K562 (cell line): ENCODE measurements at regions not wholly inside any gene's neighbourhood (a gene's known extent, or its start where the extent isn't known, plus 50 kb on each side); places are given as distances from the start of the nearest gene placed in this dataset.

Experiments
- ATAC-seq: fragments of 200-7000 bp; cut with Tn5 transposase; 3 replicates; pipeline ENCODE4 v1.9.1; 2020; ENCODE audit warnings: moderate library complexity
- BruUV-seq: library from RNA; stranded (reverse); fragments of 400-500 nt; replicated peaks from 2 replicates; lab custom pipeline; 2021; lab: Mats Ljungman, UMichigan
- CTCF ChIA-PET: fragments of 300-600 bp; formaldehyde crosslinking; extraction: SDS; loops from one replicate; lab custom pipeline; 2021; ENCODE audit warnings: low intra/inter-chr PET ratio; lab: Yijun Ruan, JAX
- POLR2A ChIA-PET: fragments of 300-600, 350-650 bp; sonication (Branson Sonifier 250); formaldehyde crosslinking; extraction: SDS; loops from one replicate; lab custom pipeline; 2021; ENCODE audit warnings: antibody characterized with exemption, inconsistent platforms; lab: Yijun Ruan, JAX
- DNase-seq, 4 experiments: peaks; one replicate each; pipeline versions ENCODE4 v3.0.0 to v3.0.0-alpha.2; 2011 to 2018; ENCODE audit warnings: low spot score in 3 of 4, mixed read lengths in 3 of 4; ENCODE audit errors: extremely low read depth in 1 of 4
- FAIRE-seq: peaks from 2 replicates; lab custom pipeline; 2011; peaks lifted over from hg19 to GRCh38; lab: Jason Lieb, UNC
- H2AFZ ChIP-seq: 2 replicates; pipeline ENCODE4 v1.6.0; 2011; ENCODE audit warnings: low read depth, low read length, control low read depth, inconsistent platforms
- H3K27ac ChIP-seq: fragments of 200-600 bp; 3 replicates; pipeline ENCODE4 v1.8.0; 2011; ENCODE audit warnings: low read depth, mild to moderate bottlenecking, control low read depth, inconsistent platforms, low read length, moderate library complexity, mixed read lengths; ENCODE audit errors: extremely low read depth
- H3K27me3 ChIP-seq, 2 experiments: fragments of 300-600 bp in 1 of 2; 2 replicates in 1 of 2; 3 replicates in 1 of 2; pipeline versions ENCODE4 v1.6.0 to v1.8.0; 2011; ENCODE audit warnings: inconsistent platforms in 2 of 2, low read length in 2 of 2, mild to moderate bottlenecking in 1 of 2, mixed read lengths in 1 of 2, moderate library complexity in 1 of 2; ENCODE audit not compliant: control insufficient read depth in 2 of 2, insufficient read depth in 2 of 2
- H3K36me3 ChIP-seq: fragments of 300-600 bp; 3 replicates; pipeline ENCODE4 v1.8.0; 2011; ENCODE audit warnings: mild to moderate bottlenecking, low read length, inconsistent platforms; ENCODE audit not compliant: control insufficient read depth, insufficient read depth
- H3K4me1 ChIP-seq, 2 experiments: fragments of 200-600 bp in 1 of 2; replicated peaks in 1 of 2; 2 replicates in 1 of 2; 3 replicates in 1 of 2; pipeline versions ENCODE4 v1.5.1 to v1.8.0; 2011; ENCODE audit warnings: inconsistent platforms in 2 of 2, low read length in 2 of 2, mild to moderate bottlenecking in 1 of 2, mixed read lengths in 1 of 2, moderate library complexity in 1 of 2; ENCODE audit not compliant: control insufficient read depth in 2 of 2, insufficient read depth in 2 of 2
- H3K4me2 ChIP-seq: 2 replicates; pipeline ENCODE4 v1.6.1; 2011; ENCODE audit warnings: low read length, control low read depth, inconsistent platforms, mixed read lengths; ENCODE audit not compliant: insufficient read depth
- H3K4me3 ChIP-seq: fragments of 200-600 bp; sonication (generic), shearing (Covaris generic); 2 replicates; pipeline ENCODE4 v1.5.1; 2016; ENCODE audit warnings: control low read depth, inconsistent platforms
- H3K79me2 ChIP-seq: fragments of 200-600 bp; 3 replicates; pipeline ENCODE4 v1.8.0; 2011; ENCODE audit warnings: low read length, inconsistent platforms; ENCODE audit not compliant: control insufficient read depth, insufficient read depth
- H3K9ac ChIP-seq, 2 experiments: 2 replicates each; pipeline versions ENCODE4 v1.6.0 to v1.6.1; 2011; ENCODE audit warnings: low read depth in 2 of 2, low read length in 2 of 2, control low read depth in 1 of 2, inconsistent platforms in 1 of 2, mild to moderate bottlenecking in 1 of 2, mixed read lengths in 1 of 2; ENCODE audit not compliant: insufficient read depth in 1 of 2
- H3K9me1 ChIP-seq: one replicate; pipeline ENCODE4 v1.6.0; 2011; ENCODE audit warnings: inconsistent platforms, mild to moderate bottlenecking, low read length, moderate library complexity; ENCODE audit not compliant: control insufficient read depth, insufficient read depth
- H3K9me3 ChIP-seq: replicated peaks from 2 replicates; pipeline ENCODE4 v1.5.1; 2011; ENCODE audit warnings: low read depth, low read length, inconsistent platforms; ENCODE audit not compliant: control insufficient read depth, insufficient read depth
- H4K20me1 ChIP-seq: replicated peaks from 2 replicates; pipeline ENCODE4 v1.6.1; 2011; ENCODE audit warnings: low read length, inconsistent platforms, mixed read lengths; ENCODE audit not compliant: control insufficient read depth, insufficient read depth
- ARID4B ChIP-seq: sonication (generic); formaldehyde crosslinking; IDR thresholded peaks from 2 replicates; pipeline ENCODE4 v1.8.0; 2022; ENCODE audit warnings: mild to moderate bottlenecking, missing genetic modification reagents
- CCNT2 ChIP-seq: IDR thresholded peaks from 2 replicates; pipeline ENCODE4 v1.6.1; 2011; ENCODE audit warnings: borderline replicate concordance, low read depth, mild to moderate bottlenecking, moderate library complexity, mixed read lengths, low read length; ENCODE audit not compliant: insufficient read length; ENCODE audit errors: extremely low read depth
- CSDE1 ChIP-seq, 2 experiments: fragments of 450-650 bp; IDR thresholded peaks; 2 replicates each; pipeline ENCODE4 v1.6.1; 2016; ENCODE audit warnings: mild to moderate bottlenecking in 1 of 2
- ID3 ChIP-seq, 2 experiments: fragments of 250-450 bp in 1 of 2; fragments of 450-650 bp in 1 of 2; sonication (Bioruptor Pico) in 1 of 2; IDR thresholded peaks; 2 replicates each; pipeline versions ENCODE4 v1.6.1 to v1.8.0; 2016 to 2021; ENCODE audit warnings: mild to moderate bottlenecking in 2 of 2, moderate library complexity in 2 of 2, missing compliant biosample characterization in 1 of 2, missing genetic modification characterization in 1 of 2
- L3MBTL2 ChIP-seq: fragments of 450-650 bp; IDR thresholded peaks from 2 replicates; pipeline ENCODE4 v1.6.1; 2016; ENCODE audit warnings: mild to moderate bottlenecking, moderate library complexity
- MAZ ChIP-seq, 2 experiments: fragments of 450-650 bp in 1 of 2; sonication (generic) in 1 of 2; formaldehyde crosslinking; IDR thresholded peaks in 1 of 2; conservative IDR thresholded peaks in 1 of 2; 2 replicates each; pipeline versions ENCODE4 v1.4.0 to v1.5.0; 2020; ENCODE audit warnings: mild to moderate bottlenecking in 1 of 2, missing genetic modification reagents in 1 of 2
- NFXL1 ChIP-seq: fragments of 450-650 bp; formaldehyde crosslinking; IDR thresholded peaks from 2 replicates; pipeline ENCODE4 v1.4.0; 2021; ENCODE audit warnings: mild to moderate bottlenecking
- PRMT5 ChIP-seq: sonication (generic); formaldehyde crosslinking; IDR thresholded peaks from 2 replicates; pipeline ENCODE4 v1.5.0; 2020; ENCODE audit warnings: missing genetic modification reagents
- RB1 ChIP-seq: fragments of 450-650 bp; IDR thresholded peaks from 2 replicates; pipeline ENCODE4 v1.6.1; 2017; ENCODE audit warnings: low read depth, mild to moderate bottlenecking
- SNRNP70 ChIP-seq: fragments of 200-400 bp; formaldehyde crosslinking; optimal IDR thresholded peaks from 2 replicates; pipeline ENCODE3; 2017; ENCODE audit warnings: low read depth, low read length
- ZNF197 ChIP-seq: fragments of 200-800 bp; sonication (Bioruptor generic); IDR thresholded peaks from 2 replicates; pipeline ENCODE4 v1.6.1; 2016; ENCODE audit warnings: low read depth, missing genetic modification characterization, missing compliant biosample characterization
- ZNF586 ChIP-seq: fragments of 450-650 bp; formaldehyde crosslinking; conservative IDR thresholded peaks from 2 replicates; pipeline ENCODE4 v1.4.0; 2020; ENCODE audit warnings: mild to moderate bottlenecking, moderate library complexity
- ZNF592 ChIP-seq: fragments of 450-650 bp; IDR thresholded peaks from 2 replicates; pipeline ENCODE4 v1.6.1; 2017; ENCODE audit warnings: antibody characterized with exemption, mild to moderate bottlenecking
- ZNF785 ChIP-seq: fragments of 250-450 bp; sonication (Bioruptor Pico); IDR thresholded peaks from 2 replicates; pipeline ENCODE4 v1.4.0; 2020; ENCODE audit warnings: mild to moderate bottlenecking
- WGBS: fragments of 100-300 bp; shearing (Covaris generic); methylation state at CpG from one replicate; pipeline ENCODE4 v1.1.6; 2016; ENCODE audit warnings: low coverage, mixed read lengths; ENCODE audit not compliant: insufficient coverage; ENCODE audit errors: missing lambda C conversion rate; 5-methylcytosine and 5-hydroxymethylcytosine counted together
- in situ Hi-C: fragments of 300-500 bp; cut with MboI; formaldehyde crosslinking; loops from 4 replicates; pipeline ENCODE4 v1.15.0; 2018; ENCODE audit warnings: inconsistent platforms, mixed read lengths
- intact Hi-C: fragments of 100-400 bp; cut with micrococcal nuclease; formaldehyde crosslinking; loops from 2 replicates; pipeline ENCODE4 v1.14.2; 2022

GRCh38 chr12:116418551-116418950 lies 140.6 kb upstream of the MAP1LC3B2 start:
- BruUV-seq, result no TSS peak
- ChIA-PET CTCF (no interaction called here), POLR2A (no interaction called here)
- intact Hi-C loops, result no loop called here
- H2AFZ ChIP-seq, result no peak overlapping the region
- no peak overlapping the region for H3K9ac ChIP-seq
- FAIRE-seq (no peak), ATAC-seq (no peak), DNase-seq (no peak)
- H3K4me2 ChIP-seq, result no peak overlapping the region
- H3K4me3 ChIP-seq, result no peak overlapping the region
- H3K9me1 ChIP-seq, result no peaks in the 10 kb centered on the region
- in situ Hi-C loops, result no loop called here
- peaks cover 2% of the 10 kb centered on the region; the same call in 1 of the 2 replicates for H3K9me3 ChIP-seq
- H3K79me2 ChIP-seq, result no peaks in the 10 kb centered on the region
- H4K20me1 ChIP-seq, result no peaks in the 10 kb centered on the region
- peaks cover 0 to 3% of the 10 kb centered on the region in 2 experiments; a peak in 2 of 5 replicates for H3K4me1 ChIP-seq
- no peak overlapping the region for H3K27ac ChIP-seq
- 79% methylated on average over 9 of the region's 9 CpGs for WGBS
- H3K36me3 ChIP-seq, result no peaks in the 10 kb centered on the region
- H3K27me3 ChIP-seq, result no peaks in the 10 kb centered on the region
- TF ChIP-seq MAZ (CRISPR knock-in tag; conservative IDR thresholded peaks at IDR 0.05 in 1 of 2, IDR thresholded peaks at IDR 0.05 in 1 of 2) (no peak), ZNF197 (CRISPR knock-in tag) (no peak), SNRNP70 (no peak), ZNF785 (CRISPR knock-in tag) (no peak), L3MBTL2 (no peak), RB1 (no peak), CSDE1 (IDR thresholded peaks at IDR 0.05) (no peak), ZNF592 (no peak), PRMT5 (CRISPR knock-in tag) (no peak), ARID4B (CRISPR knock-in tag) (no peak), CCNT2 (no peak), ZNF586 (CRISPR knock-in tag) (no peak), ID3 (CRISPR knock-in tag; IDR thresholded peaks at IDR 0.05) (no peak), ID3 (tag; IDR thresholded peaks at IDR 0.05) (no peak), NFXL1 (CRISPR knock-in tag) (no peak)
